Mucosa of gallbladder (tissue), 1 donor: ENCODE measurements at regions not wholly inside any gene's neighbourhood (a gene's known extent, or its start where the extent isn't known, plus 50 kb on each side); places are given as distances from the start of the nearest gene placed in this dataset.
"Not testable (repeated sequence)": the region's sequence is repeated elsewhere in the genome, so short reads cannot be mapped to it uniquely, and the experiment has no call there.

Experiments used
- DNase-seq: peaks from one replicate; pipeline ENCODE4 v3.0.0-alpha.2; 2020; ENCODE audit warnings: low spot score
- donor health status: DM: no; HTN: no; CAD: no.

- DNase-seq, result not testable (repeated sequence)
Measured at GRCh38 chr10:90119631-90120280, 418.4 kb downstream of the KIF20B start.

GRCh38 chr10:90125456-90126255 is 424.3 kb downstream of the KIF20B start:
- DNase-seq, result no peak

- DNase-seq, result no peak
Measured at GRCh38 chr10:90126256-90126595, 424.8 kb downstream of the KIF20B start.

GRCh38 chr10:90130321-90131086 is 429.1 kb downstream of the KIF20B start:
- DNase-seq, result no peak

- DNase-seq, result no peak
Measured at GRCh38 chr10:90133606-90134005, 432.2 kb downstream of the KIF20B start.

- no peak for DNase-seq
Measured at GRCh38 chr10:90136731-90137316, 435.4 kb downstream of the KIF20B start.

GRCh38 chr10:90138844-90139243 is 437.5 kb downstream of the KIF20B start:
- no peak for DNase-seq

- DNase-seq, result no peak
Measured at GRCh38 chr10:90141791-90142190, 440.4 kb downstream of the KIF20B start.

GRCh38 chr10:90143937-90144336 is 442.5 kb downstream of the KIF20B start:
- DNase-seq, result no peak

- DNase-seq, result no peak
Measured at GRCh38 chr10:90148116-90148855, 446.9 kb downstream of the KIF20B start.

- no peak for DNase-seq
Measured at GRCh38 chr10:90149563-90149962, 448.2 kb downstream of the KIF20B start.

GRCh38 chr10:90162271-90162853 is 461.0 kb downstream of the KIF20B start:
- no peak for DNase-seq

- no peak for DNase-seq
Measured at GRCh38 chr10:90167174-90168064, 466.0 kb downstream of the KIF20B start.

GRCh38 chr10:90168244-90168643 is 466.9 kb downstream of the KIF20B start:
- no peak for DNase-seq

- no peak for DNase-seq
Measured at GRCh38 chr10:90171014-90171722, 469.8 kb downstream of the KIF20B start.

- DNase-seq, result no peak
Measured at GRCh38 chr10:90174531-90174930, 473.1 kb downstream of the KIF20B start.

- no peak for DNase-seq
Measured at GRCh38 chr10:90175161-90175681, 473.8 kb downstream of the KIF20B start.

GRCh38 chr10:90179696-90180407 is 478.5 kb downstream of the KIF20B start:
- peak; percentile 18 for DNase-seq
